GM12892 (cell line): ENCODE measurements at regions not wholly inside any gene's neighbourhood (a gene's known extent, or its start where the extent isn't known, plus 50 kb on each side); places are given as distances from the start of the nearest gene placed in this dataset.

Source experiments
- POLR2A ChIP-seq: IDR thresholded peaks from 2 replicates; pipeline ENCODE4 v1.6.1; 2011; ENCODE audit warnings: low read depth, low read length, control low read depth
- POLR2AphosphoS5 ChIP-seq: IDR thresholded peaks from 2 replicates; pipeline ENCODE4 v1.6.1; 2011; ENCODE audit warnings: low read depth, low read length, control low read depth

DNA sequence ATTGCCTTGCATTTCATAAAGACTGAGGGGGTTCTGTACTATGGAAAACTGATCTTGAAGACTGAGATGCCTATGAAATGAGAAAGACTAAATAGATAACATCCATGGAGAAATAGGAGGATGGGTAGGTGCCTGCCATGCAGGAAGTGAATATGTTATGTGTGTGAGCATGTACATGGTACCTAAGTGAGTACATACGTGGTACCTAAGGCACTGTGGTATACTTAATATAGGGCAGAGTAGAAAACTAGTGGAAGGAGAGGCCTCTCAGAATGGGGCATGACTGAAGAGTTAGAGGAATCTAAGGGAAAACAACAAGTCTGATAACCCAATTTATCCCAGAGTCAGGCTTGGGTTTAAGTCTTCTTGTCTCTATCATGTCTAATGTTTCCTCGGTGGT is 161.8 kb upstream of the DCN start:
- TF ChIP-seq POLR2A: no peak
- no peak for TF ChIP-seq POLR2AphosphoS5
